SK-N-SH treated with all-trans-retinoic acid at 6 μM for 48 hours (cell line): ENCODE measurements at regions not wholly inside any gene's neighbourhood (a gene's known extent, or its start where the extent isn't known, plus 50 kb on each side); places are given as distances from the start of the nearest gene placed in this dataset.

Experiments
- ATAC-seq: fragments of 200-7000 bp; cut with Tn5 transposase; 3 replicates; pipeline ENCODE4 v1.9.1; 2020; ENCODE audit warnings: mild to moderate bottlenecking, moderate library complexity
- ARNTL ChIP-seq: fragments of 450-650 bp; formaldehyde crosslinking; IDR thresholded peaks from 2 replicates; pipeline ENCODE4 v1.5.0; 2020; ENCODE audit warnings: low read depth, mild to moderate bottlenecking, moderate library complexity, borderline replicate concordance
- BACH2 ChIP-seq: fragments of 250-450 bp; sonication (Bioruptor Pico); IDR thresholded peaks from 2 replicates; pipeline ENCODE4 v1.9.0; 2021; ENCODE audit warnings: mild to moderate bottlenecking, borderline replicate concordance
- CSDC2 ChIP-seq: fragments of 250-450 bp; sonication (Bioruptor Pico); IDR thresholded peaks from 2 replicates; pipeline ENCODE4 v1.5.0; 2020; ENCODE audit warnings: mild to moderate bottlenecking, moderate library complexity
- ESRRG ChIP-seq: fragments of 250-450 bp; sonication (Bioruptor Pico); IDR thresholded peaks from 2 replicates; pipeline ENCODE4 v1.6.1; 2021; ENCODE audit warnings: mild to moderate bottlenecking
- GLIS3 ChIP-seq: fragments of 250-450 bp; sonication (Bioruptor Pico); IDR thresholded peaks from 2 replicates; pipeline ENCODE4 v1.5.0; 2020; ENCODE audit warnings: mild to moderate bottlenecking, moderate library complexity
- OSR1 ChIP-seq: fragments of 250-450 bp; sonication (Bioruptor Pico); IDR thresholded peaks from 2 replicates; pipeline ENCODE4 v1.8.0; 2022; ENCODE audit warnings: moderate library complexity, mild to moderate bottlenecking, inconsistent platforms
- PATZ1 ChIP-seq: fragments of 250-450 bp; sonication (Bioruptor Pico); IDR thresholded peaks from 2 replicates; pipeline ENCODE4 v1.8.0; 2020; ENCODE audit warnings: mild to moderate bottlenecking, moderate library complexity, borderline replicate concordance
- POU6F1 ChIP-seq: fragments of 250-450 bp; sonication (Bioruptor Pico); IDR thresholded peaks from 2 replicates; pipeline ENCODE4 v1.8.0; 2021; ENCODE audit warnings: low read depth, mild to moderate bottlenecking, moderate library complexity, borderline replicate concordance
- PPARA ChIP-seq: fragments of 250-450 bp; sonication (Bioruptor Pico); IDR thresholded peaks from 2 replicates; pipeline ENCODE4 v1.5.0; 2020; ENCODE audit warnings: mild to moderate bottlenecking, borderline replicate concordance
- RARB ChIP-seq: fragments of 250-450 bp; sonication (Bioruptor Pico); IDR thresholded peaks from 2 replicates; pipeline ENCODE4 v1.8.0; 2021; ENCODE audit warnings: mild to moderate bottlenecking, moderate library complexity
- SNAI2 ChIP-seq: fragments of 250-450 bp; sonication (Bioruptor Pico); IDR thresholded peaks from 2 replicates; pipeline ENCODE4 v1.5.0; 2020; ENCODE audit warnings: mild to moderate bottlenecking, moderate library complexity
- TOX ChIP-seq: fragments of 250-450 bp; sonication (Bioruptor Pico); IDR thresholded peaks from 2 replicates; pipeline ENCODE4 v1.8.0; 2021; ENCODE audit warnings: mild to moderate bottlenecking, moderate library complexity, borderline replicate concordance
- TSHZ2 ChIP-seq: fragments of 250-450 bp; sonication (Bioruptor Pico); IDR thresholded peaks from 2 replicates; pipeline ENCODE4 v1.5.0; 2020; ENCODE audit warnings: mild to moderate bottlenecking, moderate library complexity
- ZFP3 ChIP-seq: fragments of 250-450 bp; sonication (Bioruptor Pico); IDR thresholded peaks from 2 replicates; pipeline ENCODE4 v1.5.0; 2020; ENCODE audit warnings: mild to moderate bottlenecking, moderate library complexity
- ZNF565 ChIP-seq: fragments of 450-650 bp; formaldehyde crosslinking; conservative IDR thresholded peaks from 2 replicates; pipeline ENCODE4 v1.5.0; 2020; ENCODE audit warnings: low read depth, mild to moderate bottlenecking, moderate library complexity
- ZNF70 ChIP-seq: fragments of 450-650 bp; formaldehyde crosslinking; IDR thresholded peaks from 2 replicates; pipeline ENCODE4 v1.5.0; 2020; ENCODE audit warnings: mild to moderate bottlenecking, moderate library complexity
- ZNF8 ChIP-seq: fragments of 450-650 bp; formaldehyde crosslinking; IDR thresholded peaks from 2 replicates; pipeline ENCODE4 v1.5.0; 2020; ENCODE audit warnings: mild to moderate bottlenecking, moderate library complexity

- ATAC-seq = no peak
- TF ChIP-seq ZFP3 (CRISPR knock-in tag) = no peak
- TF ChIP-seq TSHZ2 (CRISPR knock-in tag) = no peak
- no peak for TF ChIP-seq ZNF70 (CRISPR knock-in tag)
- TF ChIP-seq TOX = no peak
- TF ChIP-seq BACH2 = no peak
- TF ChIP-seq ARNTL (CRISPR knock-in tag) = no peak
- TF ChIP-seq RARB = no peak
Observed at GRCh38 chr4:165802452-165802851, 70.6 kb upstream of the TLL1 start.

GRCh38 chr4:165803005-165803404, 70.0 kb upstream of the TLL1 start:
- ATAC-seq = no peak
- TF ChIP-seq CSDC2 (CRISPR knock-in tag) = no peak
- no peak for TF ChIP-seq ARNTL (CRISPR knock-in tag)
- no peak for TF ChIP-seq POU6F1 (CRISPR knock-in tag)
- TF ChIP-seq SNAI2 = no peak
- TF ChIP-seq PPARA (CRISPR knock-in tag) = no peak

GRCh38 chr4:165805406-165805805, 67.6 kb upstream of the TLL1 start:
- ATAC-seq = no peak
- TF ChIP-seq ESRRG (CRISPR knock-in tag) = no peak
- TF ChIP-seq ZFP3 (CRISPR knock-in tag) = no peak
- TF ChIP-seq ARNTL (CRISPR knock-in tag) = no peak
- no peak for TF ChIP-seq ZNF70 (CRISPR knock-in tag)
- TF ChIP-seq OSR1 = no peak

GRCh38 chr4:165806613-165807012, 66.4 kb upstream of the TLL1 start:
- TF ChIP-seq ZNF8 (no peak), TSHZ2 (CRISPR knock-in tag) (no peak), TOX (no peak), ARNTL (CRISPR knock-in tag) (no peak)
- no peak for ATAC-seq

GRCh38 chr4:165810726-165811125, 62.3 kb upstream of the TLL1 start:
- TF ChIP-seq CSDC2 (CRISPR knock-in tag) = no peak
- no peak for TF ChIP-seq PATZ1
- no peak for TF ChIP-seq ZFP3 (CRISPR knock-in tag)
- no peak for TF ChIP-seq SNAI2
- TF ChIP-seq TOX = peak; percentile 53; the same call in 1 of the 2 replicates
- TF ChIP-seq BACH2 = no peak
- no peak for TF ChIP-seq GLIS3
- TF ChIP-seq ARNTL (CRISPR knock-in tag) = no peak
- TF ChIP-seq ZNF565 (CRISPR knock-in tag) = no peak
- TF ChIP-seq, all 23 proteins: peak for 1
- peak; percentile 51; the same call in 2 of the 3 replicates for ATAC-seq
